ENCODE measurements at regions not wholly inside any gene's neighbourhood (a gene's known extent, or its start where the extent isn't known, plus 50 kb on each side); places are given as distances from the start of the nearest gene placed in this dataset.
"Not testable (repeated sequence)": the region's sequence is repeated elsewhere in the genome, so short reads cannot be mapped to it uniquely, and the experiment has no call there.

GRCh38 chr5:28344836-28345433 is 1306.5 kb upstream of the CDH9 start:
- no peak for DNase-seq (ENCODE audit: low read depth in 3 of 3, low spot score in 2 of 3)

DNA sequence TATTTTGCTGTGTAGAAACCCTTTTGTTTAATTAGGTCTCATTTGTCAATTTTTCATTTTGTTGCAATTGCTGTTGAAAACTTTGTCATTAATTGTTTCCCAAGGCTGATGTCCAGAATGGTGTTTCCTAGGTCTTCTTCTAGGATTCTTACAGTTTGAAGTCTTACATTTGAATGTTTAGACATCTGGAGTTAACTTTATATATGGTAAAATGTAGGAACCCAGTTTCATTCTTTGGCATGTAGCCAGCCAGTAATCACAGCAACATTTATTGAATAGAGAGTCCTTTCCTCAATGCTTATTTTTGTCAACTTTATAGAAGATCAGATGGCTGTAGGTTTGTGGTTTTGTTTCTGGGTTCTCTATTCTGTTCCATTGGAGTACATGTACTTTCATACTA is 1290.8 kb upstream of the CDH9 start:
- no peak for DNase-seq (ENCODE audit: low read depth in 3 of 3, low spot score in 2 of 3)

GRCh38 chr5:28328681-28329080 is 1290.3 kb upstream of the CDH9 start:
- no peak for DNase-seq (ENCODE audit: low read depth in 3 of 3, low spot score in 2 of 3)

DNA sequence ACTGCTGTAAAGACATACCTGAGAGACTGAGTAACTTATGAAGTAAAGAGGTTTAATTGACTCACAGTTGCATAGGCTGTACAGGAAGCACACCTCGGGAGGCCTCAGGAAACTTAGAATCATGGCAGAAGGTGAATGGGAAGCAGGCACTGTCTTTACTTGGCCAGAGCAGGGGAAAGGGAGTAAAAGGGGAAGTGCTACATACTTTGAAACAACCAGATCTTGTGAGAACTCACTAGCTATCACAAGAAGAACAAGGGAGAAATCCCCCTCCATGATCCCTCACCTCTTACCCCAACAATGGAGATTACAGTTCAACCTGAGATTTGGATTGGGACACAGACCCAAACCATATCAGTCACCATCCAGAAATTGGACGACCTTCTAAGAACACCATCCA is 1285.8 kb upstream of the CDH9 start:
- DNase-seq (ENCODE audit: low read depth in 3 of 3, low spot score in 2 of 3): no peak

GRCh38 chr5:28313953-28314352 is 1275.6 kb upstream of the CDH9 start:
- no peak for DNase-seq (ENCODE audit: low read depth in 3 of 3, low spot score in 2 of 3)

DNA sequence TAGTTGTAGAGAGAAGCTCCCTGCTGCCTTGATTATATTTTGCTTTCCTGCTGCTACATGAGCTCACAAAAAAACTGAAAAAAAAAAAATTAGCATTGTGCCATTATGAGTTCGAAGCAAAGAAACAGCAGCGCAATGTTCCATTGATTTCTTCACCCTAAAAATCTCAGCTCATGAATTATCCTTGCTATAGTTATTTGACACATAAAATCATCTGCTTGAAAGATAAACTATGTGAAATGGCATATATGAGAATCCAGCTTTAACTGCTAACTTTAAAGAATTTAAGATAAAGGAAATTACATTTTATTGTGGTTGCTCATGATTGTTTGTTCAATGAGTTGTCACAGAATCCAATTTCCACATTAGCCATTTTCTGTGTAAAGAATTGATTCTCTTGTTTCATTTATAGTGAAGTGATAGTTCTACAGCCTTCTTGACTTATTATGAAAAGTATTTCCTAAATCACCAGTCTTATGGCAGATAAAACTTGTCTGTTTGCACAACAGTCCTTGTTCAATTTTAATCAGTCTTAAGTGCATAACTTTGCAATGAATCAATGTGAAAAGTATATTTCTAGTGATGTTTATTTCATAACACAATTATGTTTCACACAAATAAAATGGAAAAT is 1275.0 kb upstream of the CDH9 start:
- no peak for DNase-seq (ENCODE audit: low read depth in 3 of 3, low spot score in 2 of 3)

GRCh38 chr5:28310696-28311095 is 1272.3 kb upstream of the CDH9 start:
- no peak for DNase-seq (ENCODE audit: low read depth in 3 of 3, low spot score in 2 of 3)

GRCh38 chr5:28305891-28306290 is 1267.5 kb upstream of the CDH9 start:
- no peak for DNase-seq (ENCODE audit: low read depth in 3 of 3, low spot score in 2 of 3)

- DNase-seq (ENCODE audit: low read depth in 3 of 3, low spot score in 2 of 3): no peak
Measured at GRCh38 chr5:28301712-28302111, 1263.3 kb upstream of the CDH9 start.

DNA sequence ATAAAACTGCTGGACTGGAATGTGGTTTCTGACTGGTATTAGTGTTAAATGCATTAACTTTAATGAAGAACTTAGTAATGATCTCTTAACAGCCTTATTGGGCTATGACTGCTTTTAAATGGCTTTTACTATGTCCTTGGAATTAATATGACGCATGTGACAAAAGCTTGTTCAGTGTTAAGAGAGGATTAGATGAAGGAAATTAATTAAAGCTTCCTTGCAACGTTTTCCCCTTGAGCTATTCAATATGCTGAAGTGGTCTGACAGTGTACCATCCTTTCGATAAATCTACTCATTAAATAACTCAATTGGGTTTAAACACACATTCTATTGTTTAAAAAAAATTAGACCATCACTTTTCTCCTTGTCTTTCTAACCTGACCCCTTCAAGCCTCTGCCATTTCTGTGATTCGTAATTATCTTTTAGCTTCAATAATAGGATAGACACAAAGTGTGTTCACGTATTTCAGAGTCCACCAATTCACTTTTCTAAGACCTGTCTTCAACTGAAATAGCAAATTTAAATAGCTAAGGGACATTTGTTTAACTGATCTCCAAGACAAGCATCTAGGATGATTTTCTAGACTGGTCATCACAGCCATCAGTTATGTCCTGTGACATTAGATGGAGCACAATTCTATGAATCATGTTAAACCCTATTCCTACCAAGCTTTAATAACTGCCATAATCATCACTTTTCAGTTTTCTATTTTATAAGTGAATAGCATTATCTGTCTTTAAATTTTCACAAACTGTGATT is 1258.0 kb upstream of the CDH9 start:
- DNase-seq (ENCODE audit: low read depth in 3 of 3, low spot score in 2 of 3): no peak

DNA sequence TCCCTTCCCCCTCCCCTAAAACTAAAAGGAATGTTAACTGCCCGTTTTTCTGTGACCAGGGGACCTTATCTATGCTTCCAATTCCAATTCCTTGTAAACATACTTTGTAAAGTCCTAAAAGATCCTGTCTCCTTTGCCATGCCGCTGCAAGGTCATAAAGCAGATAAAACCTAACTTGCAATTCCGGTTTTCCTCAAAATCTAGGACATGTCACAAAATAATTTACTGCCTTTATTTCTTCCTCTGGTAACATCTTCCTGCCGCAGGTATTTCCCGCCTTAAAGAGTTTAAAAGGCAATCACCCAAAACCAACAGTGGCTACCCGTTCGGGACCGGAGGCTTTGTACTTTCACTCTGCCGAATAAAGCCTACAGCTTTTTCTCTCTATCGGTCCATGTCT is 1248.6 kb upstream of the CDH9 start:
- not testable (repeated sequence) for DNase-seq (ENCODE audit: low read depth in 3 of 3, low spot score in 2 of 3)

- DNase-seq (ENCODE audit: low read depth in 3 of 3, low spot score in 2 of 3): no peak
Measured at GRCh38 chr5:28286566-28286965, 1248.2 kb upstream of the CDH9 start.

DNA sequence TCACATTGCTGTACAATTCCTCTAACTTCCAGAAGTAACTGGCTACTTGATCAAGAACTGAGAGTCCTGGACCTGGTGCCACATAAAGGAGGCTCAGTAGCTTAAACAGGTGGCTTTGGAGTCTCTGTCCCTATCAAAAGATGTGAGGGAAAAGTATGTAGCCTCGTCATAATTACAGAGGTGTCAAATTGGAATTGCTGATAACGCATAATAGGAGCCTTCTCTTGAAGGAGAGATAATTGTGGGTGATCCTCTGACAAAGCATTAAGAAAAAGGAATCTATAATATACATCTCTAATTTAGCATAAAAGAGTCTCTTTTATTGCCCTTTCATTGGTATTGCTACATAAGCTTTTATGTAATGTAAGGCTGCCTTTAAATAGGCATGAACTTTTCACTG is 1246.4 kb upstream of the CDH9 start:
- DNase-seq (ENCODE audit: low read depth in 3 of 3, low spot score in 2 of 3): no peak

- DNase-seq (ENCODE audit: low read depth in 3 of 3, low spot score in 2 of 3): no peak
Measured at GRCh38 chr5:28281351-28281750, 1243.0 kb upstream of the CDH9 start.

- DNase-seq (ENCODE audit: low read depth in 3 of 3, low spot score in 2 of 3): no peak
Measured at GRCh38 chr5:28275931-28276330, 1237.5 kb upstream of the CDH9 start.

- DNase-seq (ENCODE audit: low read depth in 3 of 3, low spot score in 2 of 3): no peak
Measured at GRCh38 chr5:28269978-28270377, 1231.6 kb upstream of the CDH9 start.

- no peak for DNase-seq (ENCODE audit: low read depth in 3 of 3, low spot score in 2 of 3)
Measured at GRCh38 chr5:28265877-28266276, 1227.5 kb upstream of the CDH9 start.

DNA sequence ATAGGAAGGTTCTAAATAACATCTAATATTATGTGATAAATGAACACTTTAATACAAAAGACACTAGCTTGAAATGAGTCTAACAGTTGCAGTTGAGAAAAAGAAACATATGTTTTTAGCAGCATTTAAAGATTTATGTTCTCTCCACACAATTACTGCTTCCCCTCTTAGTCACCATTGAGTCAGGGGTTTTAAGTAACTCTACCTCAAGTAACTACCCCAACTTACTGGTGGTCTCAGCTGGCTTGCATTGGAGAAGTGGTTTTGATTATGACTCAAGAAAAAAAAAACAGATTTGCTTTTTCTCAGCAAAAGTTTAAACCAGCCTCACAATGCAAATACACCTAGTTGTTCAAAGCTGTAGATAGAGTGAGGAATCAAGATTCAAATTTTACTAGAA is 1216.5 kb upstream of the CDH9 start:
- no peak for DNase-seq (ENCODE audit: low read depth in 3 of 3, low spot score in 2 of 3)

DNA sequence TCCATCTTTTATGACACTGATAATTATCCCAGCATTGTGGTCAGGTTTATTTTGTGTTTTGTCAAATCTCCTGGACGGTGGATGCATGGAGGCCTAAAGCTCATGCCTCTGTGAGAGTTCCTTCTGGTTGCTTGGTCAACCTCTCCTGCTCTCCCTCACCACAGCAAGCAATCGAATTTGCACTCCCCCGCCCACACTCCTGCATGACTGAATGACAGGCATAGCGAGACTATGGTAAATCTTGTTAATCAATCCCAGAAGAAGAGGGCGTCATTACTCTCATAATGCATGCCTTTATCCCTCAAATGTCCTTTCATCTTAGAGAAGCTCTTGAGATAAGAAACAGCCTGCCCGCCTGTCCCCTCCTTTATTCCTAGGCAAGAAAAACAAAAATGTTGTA is 1215.0 kb upstream of the CDH9 start:
- DNase-seq (ENCODE audit: low read depth in 3 of 3, low spot score in 2 of 3): no peak

DNA sequence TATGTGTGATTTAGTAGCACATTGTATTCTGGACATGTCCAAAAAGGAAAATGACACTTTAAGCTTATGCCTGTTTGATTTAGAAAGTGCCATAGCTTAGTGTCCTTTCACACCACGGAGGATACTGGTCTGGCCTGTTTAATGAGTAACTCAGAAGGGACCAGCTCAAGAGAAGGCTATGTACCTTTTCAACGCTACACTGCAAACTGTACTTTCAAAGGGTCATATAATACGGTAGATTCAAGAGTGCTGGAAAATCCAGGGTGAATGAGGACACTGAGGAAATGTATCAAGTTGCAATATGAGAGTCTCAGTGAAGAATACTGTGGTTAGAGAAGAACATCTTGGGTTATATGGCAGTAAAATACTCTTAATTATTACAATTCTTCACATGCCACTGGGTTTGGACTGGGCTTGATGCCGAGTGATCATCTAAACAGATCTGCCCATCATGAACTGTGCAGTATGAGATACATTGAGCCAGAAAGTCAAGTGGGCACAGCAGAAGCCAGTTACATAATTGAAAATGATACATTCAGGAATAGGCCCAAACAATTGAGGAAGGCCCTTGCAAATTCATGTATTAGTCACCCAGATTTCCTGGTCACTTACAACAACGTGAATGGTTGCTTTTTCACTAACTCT is 1211.5 kb upstream of the CDH9 start:
- no peak for DNase-seq (ENCODE audit: low read depth in 3 of 3, low spot score in 2 of 3)

DNA sequence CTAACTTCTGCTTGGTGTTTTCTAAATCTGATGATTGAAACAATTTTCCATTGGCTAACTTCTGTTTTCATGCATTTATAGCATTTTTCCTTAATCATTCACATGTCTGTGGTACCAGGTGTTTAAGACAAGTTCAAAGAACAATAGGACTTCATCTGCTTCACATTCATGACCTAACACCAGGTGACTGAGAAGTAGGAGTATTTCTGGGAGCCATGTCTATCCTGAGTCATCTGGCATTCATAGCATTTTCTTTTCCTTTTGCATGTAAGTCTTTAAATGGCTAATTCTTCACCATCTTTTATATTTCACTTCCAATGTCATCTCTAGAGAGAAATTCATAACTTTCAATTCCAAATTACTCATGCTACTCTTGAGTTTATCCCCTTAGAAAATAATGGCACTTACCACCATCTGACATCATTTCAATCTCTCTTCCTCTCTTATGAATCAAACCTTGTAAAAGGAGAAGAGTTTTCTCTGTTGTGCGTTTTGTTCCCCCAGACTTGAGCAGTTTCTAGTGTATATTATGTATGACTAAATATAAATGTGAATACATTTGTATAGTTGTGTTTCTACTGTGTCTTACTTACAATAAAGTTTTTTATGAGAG is 1196.1 kb upstream of the CDH9 start:
- no peak for DNase-seq (ENCODE audit: low read depth in 3 of 3, low spot score in 2 of 3)
